Neural progenitor cell (in vitro differentiated cells): ENCODE measurements at regions not wholly inside any gene's neighbourhood (a gene's known extent, or its start where the extent isn't known, plus 50 kb on each side); places are given as distances from the start of the nearest gene placed in this dataset.
A peak's percentile ranks its signal among the peaks of the same experiment; 100 is the strongest.

Experiments
- DNase-seq: peaks from one replicate; pipeline ENCODE4 v3.0.0-alpha.2; 2016; ENCODE audit warnings: low spot score
- H2AFZ ChIP-seq: fragments of 200-600 bp; sonication (generic); replicated peaks from 2 replicates; pipeline ENCODE4 v1.6.1; 2016; ENCODE audit warnings: antibody characterized with exemption
- H3F3A ChIP-seq: fragments of 200-600 bp; sonication (generic); 2 replicates; pipeline ENCODE4 v1.6.1; 2016; ENCODE audit warnings: antibody characterized with exemption, low read depth
- H3K27ac ChIP-seq: fragments of 200-600 bp; sonication (generic); 2 replicates; pipeline ENCODE4 v1.5.1; 2016; ENCODE audit warnings: mild to moderate bottlenecking
- H3K27me3 ChIP-seq: fragments of 200-600 bp; sonication (generic); 2 replicates; pipeline ENCODE4 v1.6.1; 2016; ENCODE audit warnings: mild to moderate bottlenecking, moderate library complexity
- H3K36me3 ChIP-seq: fragments of 200-600 bp; sonication (generic); 2 replicates; pipeline ENCODE4 v1.5.1; 2016
- H3K4me1 ChIP-seq: fragments of 200-600 bp; sonication (generic); 2 replicates; pipeline ENCODE4 v1.6.1; 2016; ENCODE audit warnings: mixed run types
- H3K4me2 ChIP-seq: fragments of 200-600 bp; sonication (generic); 2 replicates; pipeline ENCODE4 v1.6.1; 2016
- H3K4me3 ChIP-seq: fragments of 200-600 bp; sonication (generic); 2 replicates; pipeline ENCODE4 v1.5.1; 2016
- H3K79me2 ChIP-seq: fragments of 200-600 bp; sonication (generic); 2 replicates; pipeline ENCODE4 v1.6.1; 2016; ENCODE audit warnings: low read depth
- H3K9ac ChIP-seq: fragments of 200-600 bp; sonication (generic); 2 replicates; pipeline ENCODE4 v1.6.1; 2016
- H3K9me3 ChIP-seq: fragments of 200-600 bp; sonication (generic); 2 replicates; pipeline ENCODE4 v1.5.1; 2016; ENCODE audit warnings: low read depth
- H4K20me1 ChIP-seq: fragments of 200-600 bp; sonication (generic); 2 replicates; pipeline ENCODE4 v1.6.1; 2016; ENCODE audit warnings: low read depth
- H3K27ac Mint-ChIP-seq: 3 replicates; pipeline ENCODE4 v1.8.0; 2021; ENCODE audit warnings: mixed read lengths
- H3K27me3 Mint-ChIP-seq: 2 replicates; pipeline ENCODE4 v1.8.0; 2022; ENCODE audit warnings: low read depth, mild to moderate bottlenecking, inconsistent platforms, moderate library complexity, mixed read lengths; ENCODE audit not compliant: insufficient read depth
- H3K36me3 Mint-ChIP-seq: 3 replicates; pipeline ENCODE4 v1.8.0; 2021; ENCODE audit warnings: mixed read lengths
- H3K4me1 Mint-ChIP-seq: 3 replicates; pipeline ENCODE4 v1.8.0; 2021; ENCODE audit warnings: mixed read lengths
- H3K4me3 Mint-ChIP-seq: 3 replicates; pipeline ENCODE4 v1.8.0; 2021; ENCODE audit warnings: mild to moderate bottlenecking, moderate library complexity, mixed read lengths
- H3K9me3 Mint-ChIP-seq: 3 replicates; pipeline ENCODE4 v1.8.0; 2020; ENCODE audit warnings: mixed read lengths
- CTCF ChIP-seq: fragments of 200-600 bp; sonication (generic); IDR thresholded peaks from 2 replicates; pipeline ENCODE4 v1.5.1; 2017; ENCODE audit warnings: antibody characterized with exemption, mild to moderate bottlenecking
- EZH2 ChIP-seq: fragments of 200-600 bp; sonication (generic); IDR thresholded peaks from 2 replicates; pipeline ENCODE4 v1.6.1; 2017; ENCODE audit warnings: antibody characterized with exemption, mild to moderate bottlenecking, moderate library complexity
- EZH2phosphoT487 ChIP-seq: fragments of 200-600 bp; sonication (generic); IDR thresholded peaks from 2 replicates; pipeline ENCODE4 v1.6.1; 2017; ENCODE audit warnings: antibody characterized with exemption

GRCh38 chr3:160159806-160160205, 65.4 kb upstream of the C3orf80 start:
- no peak overlapping the region for H3K4me3 ChIP-seq
- H3K36me3 ChIP-seq, result no peaks in the 10 kb centered on the region
- no peaks in the 10 kb centered on the region for H3K36me3 Mint-ChIP-seq
- H3K27ac ChIP-seq, result no peak overlapping the region
- H3K27me3 Mint-ChIP-seq, result peaks cover 6% of the 10 kb centered on the region
- H3K27me3 ChIP-seq, result no peaks in the 10 kb centered on the region
- DNase-seq, result peak; percentile 27
- peak overlapping the region; percentile 6 for H3K4me2 ChIP-seq
- H4K20me1 ChIP-seq, result no peaks in the 10 kb centered on the region
- no peaks in the 10 kb centered on the region for H3K9me3 ChIP-seq
- no peak overlapping the region for H2AFZ ChIP-seq
- H3F3A ChIP-seq, result peaks cover 16% of the 10 kb centered on the region
- H3K4me3 Mint-ChIP-seq, result no peak overlapping the region
- TF ChIP-seq EZH2phosphoT487 (no peak), CTCF (no peak), EZH2 (no peak)
- peaks cover 2% of the 10 kb centered on the region for H3K9me3 Mint-ChIP-seq
- peak overlapping the region; percentile 26 for H3K27ac Mint-ChIP-seq
- no peak overlapping the region for H3K9ac ChIP-seq
- H3K4me1 Mint-ChIP-seq, result peaks cover 41% of the 10 kb centered on the region
- no peaks in the 10 kb centered on the region for H3K79me2 ChIP-seq
- peaks cover 15% of the 10 kb centered on the region for H3K4me1 ChIP-seq

GRCh38 chr3:160161921-160162320, 63.3 kb upstream of the C3orf80 start:
- Histone ChIP-seq H3K9me3 (no peaks in the 10 kb centered on the region), H2AFZ (peak overlapping the region; percentile 17), H3K4me3 (no peak overlapping the region), H3K79me2 (no peaks in the 10 kb centered on the region), H3K36me3 (no peaks in the 10 kb centered on the region), H3K4me2 (peak overlapping the region; percentile 56), H3K27ac (peak overlapping the region; percentile 71), H3K4me1 (peaks cover 15% of the 10 kb centered on the region), H3F3A (peaks cover 16% of the 10 kb centered on the region), H3K27me3 (no peaks in the 10 kb centered on the region), H3K9ac (no peak overlapping the region), H4K20me1 (no peaks in the 10 kb centered on the region)
- no peaks in the 10 kb centered on the region for H3K36me3 Mint-ChIP-seq
- H3K27me3 Mint-ChIP-seq, result peaks cover 6% of the 10 kb centered on the region
- no peak for DNase-seq
- H3K4me1 Mint-ChIP-seq, result peaks cover 49% of the 10 kb centered on the region
- peak overlapping the region; percentile 5 for H3K4me3 Mint-ChIP-seq
- TF ChIP-seq CTCF (no peak), EZH2 (no peak), EZH2phosphoT487 (no peak)
- H3K27ac Mint-ChIP-seq, result peak overlapping the region; percentile 95
- peaks cover 6% of the 10 kb centered on the region for H3K9me3 Mint-ChIP-seq

- Histone ChIP-seq H3K9ac (no peak overlapping the region), H3F3A (peaks cover 16% of the 10 kb centered on the region), H3K9me3 (no peaks in the 10 kb centered on the region), H2AFZ (peak overlapping the region; percentile 17), H3K4me3 (no peak overlapping the region), H3K27ac (peak overlapping the region; percentile 71), H3K4me2 (peak overlapping the region; percentile 56), H3K79me2 (no peaks in the 10 kb centered on the region), H3K36me3 (no peaks in the 10 kb centered on the region), H3K4me1 (peaks cover 15% of the 10 kb centered on the region), H4K20me1 (no peaks in the 10 kb centered on the region), H3K27me3 (no peaks in the 10 kb centered on the region)
- Mint-ChIP-seq H3K27ac (peak overlapping the region; percentile 95), H3K4me3 (peak overlapping the region; percentile 5), H3K36me3 (no peaks in the 10 kb centered on the region), H3K4me1 (peaks cover 49% of the 10 kb centered on the region), H3K9me3 (peaks cover 6% of the 10 kb centered on the region), H3K27me3 (peaks cover 6% of the 10 kb centered on the region)
- DNase-seq, result peak; percentile 94
- TF ChIP-seq EZH2 (no peak), CTCF (no peak), EZH2phosphoT487 (no peak)
Observed at GRCh38 chr3:160162440-160162839, 62.8 kb upstream of the C3orf80 start.
